GM13976 (cell line): ENCODE measurements at regions not wholly inside any gene's neighbourhood (a gene's known extent, or its start where the extent isn't known, plus 50 kb on each side); places are given as distances from the start of the nearest gene placed in this dataset.
A peak's percentile ranks its signal among the peaks of the same experiment; 100 is the strongest.

Source experiments
- DNase-seq: peaks from one replicate; pipeline ENCODE4 v3.0.0; 2012; ENCODE audit warnings: low spot score
- CTCF ChIP-seq: IDR thresholded peaks from 2 replicates; pipeline ENCODE4 v1.5.1; 2012; ENCODE audit warnings: borderline replicate concordance, mild to moderate bottlenecking; ENCODE audit not compliant: insufficient read depth; ENCODE audit errors: extremely low read depth, missing control alignments, control extremely low read depth
- in situ Hi-C: fragments of 300-500 bp; cut with MboI; formaldehyde crosslinking; loops from one replicate; pipeline ENCODE4 v1.12.0; 2022; ENCODE audit warnings: low sequenced_read_pairs, mixed read lengths, inconsistent platforms; ENCODE audit not compliant: unreplicated experiment

- TF ChIP-seq CTCF: no peak
- in situ Hi-C loops: no loop called here
- no peak for DNase-seq
Measured at GRCh38 chr12:66765204-66765603, 86.3 kb upstream of the GRIP1 start.

GRCh38 chr12:66767536-66767935, 88.7 kb upstream of the GRIP1 start:
- no peak for DNase-seq
- no peak for TF ChIP-seq CTCF
- in situ Hi-C loops: no loop called here

GRCh38 chr12:66768293-66768692, 89.4 kb upstream of the GRIP1 start:
- in situ Hi-C loops: no loop called here
- no peak for DNase-seq
- TF ChIP-seq CTCF: no peak

GRCh38 chr12:66774929-66775328, 96.1 kb upstream of the GRIP1 start:
- no peak for DNase-seq
- no peak for TF ChIP-seq CTCF
- in situ Hi-C loops: no loop called here

- in situ Hi-C loops: no loop called here
- DNase-seq: no peak
- TF ChIP-seq CTCF: no peak
Measured at GRCh38 chr12:66775871-66776270, 97.0 kb upstream of the GRIP1 start.

GRCh38 chr12:66776974-66777373, 98.1 kb upstream of the GRIP1 start:
- peak; percentile 9 for DNase-seq
- no peak for TF ChIP-seq CTCF
- in situ Hi-C loops: no loop called here

- in situ Hi-C loops: no loop called here
- TF ChIP-seq CTCF: no peak
- DNase-seq: no peak
Measured at GRCh38 chr12:66779466-66779865, 100.6 kb upstream of the GRIP1 start.
